HG02623 (cell line): ENCODE measurements at regions not wholly inside any gene's neighbourhood (a gene's known extent, or its start where the extent isn't known, plus 50 kb on each side); places are given as distances from the start of the nearest gene placed in this dataset.
"Not testable (repeated sequence)": the region's sequence is repeated elsewhere in the genome, so short reads cannot be mapped to it uniquely, and the experiment has no call there.

ENCODE experiments used
- ATAC-seq: cut with Tn5 transposase; IDR thresholded peaks from one replicate; pipeline ENCODE4 v1.9.1; 2021; ENCODE audit warnings: moderate library complexity; ENCODE audit not compliant: unreplicated experiment

DNA sequence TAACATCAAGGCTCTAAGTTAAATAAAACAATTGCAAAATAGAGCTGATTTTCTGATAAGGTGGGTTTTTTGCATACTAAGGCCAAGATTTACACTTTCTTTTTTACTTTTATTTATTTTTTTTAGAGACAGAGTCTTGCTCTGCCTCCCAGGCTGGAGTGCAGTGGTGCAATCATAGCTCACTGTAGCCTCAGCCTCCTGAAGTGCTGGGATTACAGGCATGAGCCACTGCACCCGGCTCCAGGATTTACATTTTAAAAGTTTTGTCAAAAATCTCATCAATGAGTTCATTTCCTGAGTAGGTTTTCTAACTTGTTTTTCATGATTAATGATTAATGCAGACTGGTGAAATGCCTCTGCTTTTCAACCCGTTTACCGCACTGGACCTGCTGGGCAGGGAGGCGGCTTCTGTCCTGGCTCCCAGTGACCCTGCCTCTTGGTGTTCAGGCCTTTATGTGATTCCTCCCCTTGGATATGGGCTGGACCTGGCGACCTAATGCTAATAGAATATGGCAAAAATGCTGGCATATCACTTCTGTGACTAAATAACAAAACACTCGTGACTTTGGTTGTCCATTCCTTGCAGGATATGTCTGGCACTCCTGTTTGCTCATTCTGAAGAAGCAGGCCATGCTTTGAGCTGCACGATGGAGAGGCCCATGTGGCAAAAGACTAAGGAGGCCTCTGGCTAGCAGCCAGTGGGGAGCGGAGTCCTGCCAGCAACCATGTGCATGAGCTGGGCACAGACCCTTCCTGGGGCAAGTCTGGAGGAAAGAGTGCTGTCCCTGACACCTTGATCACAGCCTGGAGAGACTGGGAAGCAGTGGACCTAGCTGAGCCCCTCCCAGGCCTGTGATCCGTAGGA is 72.2 kb upstream of the PTCH1 start:
- ATAC-seq = no peak

DNA sequence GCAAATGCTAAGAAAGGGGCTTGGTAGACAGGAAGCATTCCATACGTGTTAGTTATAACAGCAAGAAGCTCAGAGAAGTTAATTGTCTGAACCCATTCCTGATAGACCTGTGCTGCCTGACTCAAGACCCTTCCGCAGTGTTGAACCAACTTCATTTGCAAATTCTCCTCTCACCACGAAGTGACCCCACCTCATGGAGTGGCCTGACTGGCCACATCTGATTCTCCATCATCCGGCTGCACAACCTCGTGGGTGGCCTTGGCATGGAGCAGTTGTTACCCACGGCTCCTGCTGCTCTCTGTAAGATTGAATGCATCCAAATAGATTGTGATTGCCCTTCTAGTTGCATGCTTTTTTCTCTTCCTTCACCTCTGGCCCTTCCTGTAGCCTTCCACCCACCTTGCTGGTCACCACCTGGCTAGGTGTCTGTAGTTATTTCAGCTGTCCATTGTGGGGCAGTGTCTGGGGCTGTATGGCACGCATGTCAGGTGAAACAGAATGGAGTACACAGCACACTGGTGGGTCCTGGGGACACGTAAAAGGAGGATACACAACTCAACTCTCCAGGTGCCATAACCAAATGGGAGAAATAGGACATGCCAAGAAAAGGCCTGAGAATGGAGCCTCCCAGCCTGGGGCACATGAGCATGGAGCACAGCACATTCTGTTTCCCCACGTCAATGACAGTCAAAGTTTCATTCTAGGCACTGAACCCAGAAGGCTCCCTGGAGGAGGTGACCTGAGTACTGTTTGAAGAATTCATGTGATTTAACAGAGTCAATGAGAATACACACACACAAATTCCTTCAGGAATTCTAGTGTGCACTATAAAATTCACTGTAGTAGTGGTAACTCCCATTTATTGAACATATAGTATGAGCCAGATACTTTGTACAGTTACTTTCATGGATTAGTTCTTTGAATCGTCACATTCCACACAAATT is 70.5 kb upstream of the PTCH1 start:
- ATAC-seq = no peak

DNA sequence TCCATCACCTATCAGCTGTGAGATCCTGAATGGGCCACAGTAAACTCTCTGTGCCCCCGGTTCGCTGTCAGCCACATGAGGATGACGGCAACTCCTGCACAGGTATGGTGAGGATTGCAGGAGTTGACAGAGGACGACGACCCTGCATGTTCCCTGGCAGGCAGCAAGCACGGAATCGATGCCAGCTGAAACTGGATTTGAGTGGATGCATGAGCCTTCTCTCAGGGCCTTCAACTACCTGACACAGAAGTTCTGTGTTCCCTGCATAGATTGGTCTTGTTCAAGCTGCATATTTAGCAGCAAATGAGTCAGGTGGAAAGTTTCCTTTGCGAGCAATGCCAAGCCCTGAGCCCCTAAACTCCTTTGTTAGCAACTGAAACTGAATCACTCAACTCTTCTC is 69.6 kb upstream of the PTCH1 start:
- ATAC-seq = no peak

DNA sequence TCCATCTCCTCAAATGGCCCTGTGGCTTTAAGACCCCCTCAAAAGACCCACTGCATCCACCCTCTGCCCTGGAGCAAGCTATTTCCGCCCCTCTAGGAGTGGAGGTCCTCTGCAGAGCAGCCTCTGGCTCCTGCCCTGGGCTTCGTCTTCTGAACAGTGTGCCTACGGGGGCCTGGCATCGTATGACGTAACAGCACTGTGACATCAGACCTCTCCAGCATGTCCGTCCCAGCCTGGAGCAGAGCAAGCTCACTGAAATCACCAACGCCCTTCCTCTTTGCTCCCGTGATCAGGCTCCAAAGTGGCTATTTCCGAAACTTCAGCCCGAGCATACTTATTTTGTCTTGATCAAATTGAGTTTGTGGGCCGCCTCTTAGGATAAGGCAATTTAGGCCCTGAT is 69.1 kb upstream of the PTCH1 start:
- no peak for ATAC-seq

DNA sequence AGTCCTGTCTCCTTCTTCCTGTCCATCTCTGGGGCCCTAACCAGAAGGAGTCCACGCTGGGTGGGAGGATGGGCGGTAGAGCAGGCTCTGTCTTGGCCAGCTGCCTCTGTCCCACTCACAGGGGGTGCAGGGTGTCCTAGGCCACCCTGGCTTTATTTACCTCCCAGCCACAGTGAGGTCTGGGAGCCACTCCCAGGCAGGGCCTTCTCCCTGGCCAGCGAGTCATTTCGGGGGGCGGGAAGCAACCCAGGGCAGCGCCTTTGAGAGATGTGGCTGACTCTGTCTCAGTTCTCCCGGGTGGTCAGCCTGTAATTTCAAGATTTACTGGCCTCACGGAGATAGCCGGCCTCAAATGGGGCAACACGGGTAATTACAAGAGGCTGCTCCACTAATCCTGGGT is 67.4 kb upstream of the PTCH1 start:
- ATAC-seq = no peak

DNA sequence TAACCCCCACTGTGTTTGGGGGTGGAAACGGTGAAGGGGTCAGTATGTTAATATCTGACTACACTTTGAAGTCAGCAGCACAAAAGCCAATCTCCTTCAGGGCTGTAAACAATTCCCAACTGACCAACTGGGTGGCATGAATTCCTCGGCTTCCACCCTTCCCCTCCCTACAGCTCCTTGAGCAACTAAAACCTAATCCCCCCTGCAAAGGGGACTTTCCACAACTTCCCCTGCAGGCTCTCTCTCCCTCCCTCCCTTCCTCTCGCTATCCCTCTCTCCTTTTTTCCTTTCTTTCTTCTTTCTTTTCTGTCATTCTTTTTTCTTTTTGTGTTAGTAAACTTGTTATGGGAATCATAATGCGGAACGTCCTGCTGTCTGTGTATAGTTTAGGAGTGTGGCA is 65.1 kb upstream of the PTCH1 start:
- no peak for ATAC-seq

DNA sequence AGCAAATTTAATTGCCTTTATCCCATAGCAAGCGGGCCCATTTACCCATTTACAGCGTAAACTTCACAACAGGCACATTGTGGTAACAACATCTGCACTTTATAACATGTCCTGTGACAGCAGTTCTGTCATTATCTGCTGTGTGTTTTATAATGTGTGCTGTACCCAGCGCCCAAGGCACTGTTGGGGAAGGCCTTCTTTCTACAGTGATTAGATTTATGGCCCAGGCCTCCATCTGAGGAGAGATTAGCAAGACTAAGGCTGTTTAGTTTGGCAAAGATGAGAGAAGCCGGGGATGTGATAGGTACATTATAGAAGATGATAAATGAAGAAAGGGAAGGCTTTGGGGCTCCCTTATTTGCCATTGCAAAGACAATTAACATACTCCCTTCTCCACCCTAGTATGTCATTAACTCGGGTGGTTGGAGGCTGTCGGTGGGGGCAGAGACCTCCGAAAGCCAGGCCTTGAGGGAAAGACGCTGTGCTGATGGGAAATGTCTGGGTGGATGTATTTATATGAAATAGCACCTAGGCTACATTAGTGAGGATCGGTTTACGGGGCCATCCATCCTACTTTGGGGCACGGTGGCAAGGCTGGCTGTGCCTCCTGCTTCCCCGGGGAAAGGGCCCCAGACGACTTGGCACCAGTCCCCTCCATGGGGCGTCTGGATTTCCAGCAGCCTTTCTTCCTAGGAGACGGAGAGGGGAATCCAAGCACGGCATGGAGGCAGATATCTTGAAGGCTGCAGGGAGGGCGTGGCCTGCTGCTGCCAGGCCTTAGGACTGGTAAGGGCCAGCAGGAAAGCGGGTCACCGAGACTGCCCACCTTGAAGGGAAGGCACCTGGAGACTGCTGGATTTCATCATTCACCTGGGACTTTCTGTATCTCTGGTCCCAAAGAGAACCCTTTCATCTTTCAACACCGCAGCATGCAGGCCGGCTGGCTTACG is 64.3 kb upstream of the PTCH1 start:
- ATAC-seq = no peak

DNA sequence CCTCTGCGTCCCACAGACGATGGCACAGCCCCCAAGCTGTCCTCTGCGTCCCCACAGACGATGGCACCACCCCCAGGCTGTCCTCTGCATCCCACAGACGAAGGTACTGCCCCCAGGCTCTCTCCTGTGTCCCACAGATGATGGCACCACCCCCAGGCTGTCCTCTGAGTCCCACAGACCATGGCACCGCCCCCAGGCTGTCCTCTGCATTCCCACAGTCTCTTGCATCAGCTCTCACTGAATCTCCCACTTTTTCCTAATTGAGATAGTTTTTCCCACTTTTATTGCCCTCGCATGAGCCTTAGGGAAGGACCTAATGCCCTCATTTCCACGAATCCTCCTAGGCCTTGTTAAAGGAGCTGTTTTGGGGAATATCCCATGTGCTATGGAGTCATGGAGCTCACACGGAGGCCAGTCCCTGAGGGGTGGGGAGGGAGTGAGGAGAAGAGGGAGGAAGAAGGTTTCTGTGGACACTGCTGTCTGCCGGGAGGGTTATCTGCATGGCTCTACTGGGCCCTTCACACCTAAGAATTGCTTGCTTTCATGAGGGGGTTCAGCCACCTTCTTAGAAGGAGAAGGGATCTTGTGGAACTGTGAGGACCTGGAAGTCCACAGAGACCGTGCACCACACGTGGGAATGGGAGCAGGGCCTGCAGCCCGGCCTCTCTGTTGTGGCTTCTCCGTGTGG is 58.2 kb upstream of the PTCH1 start:
- ATAC-seq = no peak

DNA sequence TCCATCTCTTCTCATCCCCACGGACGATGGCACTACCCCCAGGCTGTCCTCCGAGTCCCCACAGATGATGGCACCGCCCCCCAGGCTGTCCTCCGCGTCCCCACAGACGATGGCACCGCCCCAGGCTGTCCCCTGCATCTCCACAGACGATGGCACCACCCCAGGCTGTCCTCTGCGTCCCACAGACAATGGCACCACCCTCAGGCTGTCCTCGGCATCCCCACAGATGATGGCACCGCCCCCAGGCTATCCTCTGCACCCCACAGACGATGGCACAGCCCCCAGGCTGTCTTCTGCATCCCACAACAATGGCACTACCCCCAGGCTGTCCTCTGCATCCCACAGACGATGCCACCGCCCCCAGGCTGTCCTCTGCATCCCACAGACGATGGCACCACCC is 57.4 kb upstream of the PTCH1 start:
- ATAC-seq = no peak

DNA sequence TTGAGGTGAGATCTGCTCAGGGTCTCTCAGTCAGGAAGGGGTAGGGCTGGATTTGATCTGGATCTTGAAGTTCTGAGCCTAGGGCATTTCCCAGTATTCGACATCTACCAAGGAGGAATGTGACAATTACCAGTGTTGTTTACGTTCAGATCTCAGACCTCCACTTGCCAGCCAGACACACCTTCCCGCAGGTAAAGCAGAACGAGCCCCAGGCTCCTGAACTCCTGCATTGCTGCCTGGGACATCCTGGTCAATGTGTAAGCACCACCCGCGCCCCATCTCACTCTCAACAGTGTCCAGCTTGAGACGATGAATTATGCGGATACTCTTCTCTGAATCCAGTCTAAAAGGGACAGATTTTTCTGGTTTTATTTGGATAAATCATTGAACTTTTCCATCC is 56.7 kb upstream of the PTCH1 start:
- ATAC-seq = no peak

DNA sequence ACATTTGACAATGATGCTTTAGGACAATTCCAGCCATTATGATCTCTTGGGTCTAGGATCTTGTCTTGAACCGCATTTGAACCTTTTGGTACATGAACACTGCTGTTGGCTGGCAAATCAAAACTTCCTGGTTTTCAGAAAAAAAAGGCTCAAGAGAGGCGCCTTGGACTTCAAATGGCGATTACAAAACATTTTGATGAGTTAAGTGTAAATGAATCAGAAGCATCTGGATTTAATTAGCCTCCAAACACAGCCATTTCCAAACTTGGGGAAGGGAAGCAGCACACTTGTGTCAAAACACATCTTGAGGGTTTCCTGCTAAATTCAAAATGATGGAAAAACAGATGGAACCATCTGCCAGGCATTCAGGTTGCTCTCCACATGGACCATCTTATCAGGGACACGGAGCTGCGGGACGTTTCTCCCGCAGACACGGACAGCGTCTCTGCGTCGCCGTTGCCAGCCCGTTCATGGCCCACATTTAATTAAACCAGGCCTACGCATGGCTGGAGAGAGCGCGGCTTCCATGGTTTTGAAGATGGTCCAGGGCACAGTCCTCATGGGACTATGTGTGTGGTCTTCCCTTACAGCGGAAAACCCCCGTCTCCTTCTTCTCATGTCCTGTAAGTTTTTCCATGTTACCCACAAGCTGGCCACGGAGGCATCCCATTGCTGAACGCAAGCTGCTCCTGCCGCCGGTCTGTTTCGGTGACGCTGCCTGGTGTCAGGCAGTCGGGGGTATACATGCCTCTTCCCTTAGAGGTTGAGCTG is 55.8 kb upstream of the PTCH1 start:
- no peak for ATAC-seq

DNA sequence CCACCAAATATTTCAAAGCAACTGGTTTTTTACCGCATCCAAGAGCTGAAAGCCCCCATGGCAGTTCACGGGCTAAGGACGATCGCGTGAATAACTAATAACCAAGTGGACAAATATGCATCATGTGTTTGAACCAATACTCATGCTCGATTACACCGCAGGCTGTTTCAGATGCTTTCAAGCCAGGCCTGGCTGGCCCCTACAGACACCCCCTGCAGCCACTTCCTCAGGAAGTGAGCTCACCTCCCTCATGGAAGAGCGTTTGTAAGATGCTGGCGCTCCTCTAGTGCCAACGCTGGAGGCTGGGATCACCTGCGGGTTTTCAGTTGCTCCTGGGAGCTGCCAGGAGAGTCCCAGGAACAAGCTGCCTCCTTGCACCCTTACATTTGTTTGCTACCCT is 53.9 kb upstream of the PTCH1 start:
- no peak for ATAC-seq

DNA sequence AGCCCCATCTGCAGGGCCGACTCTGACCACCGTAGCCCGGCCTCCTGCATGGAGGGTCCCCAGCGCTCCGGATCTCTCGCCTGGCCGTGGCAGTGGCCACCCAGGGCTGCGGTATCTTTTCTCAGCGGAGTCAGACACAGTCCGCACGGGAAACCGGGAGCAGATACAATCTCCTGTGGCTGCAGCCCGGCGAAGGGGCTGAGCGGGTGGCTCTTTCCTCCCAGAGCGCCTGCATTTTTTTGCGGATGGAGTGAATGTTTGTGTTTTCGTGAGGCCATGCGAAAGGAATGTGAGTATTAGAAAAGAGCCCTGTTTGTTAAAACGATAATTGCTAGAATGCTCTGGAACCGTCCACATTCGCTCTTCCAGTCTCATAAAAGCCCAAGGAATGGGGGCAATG is 53.4 kb upstream of the PTCH1 start:
- no peak for ATAC-seq

DNA sequence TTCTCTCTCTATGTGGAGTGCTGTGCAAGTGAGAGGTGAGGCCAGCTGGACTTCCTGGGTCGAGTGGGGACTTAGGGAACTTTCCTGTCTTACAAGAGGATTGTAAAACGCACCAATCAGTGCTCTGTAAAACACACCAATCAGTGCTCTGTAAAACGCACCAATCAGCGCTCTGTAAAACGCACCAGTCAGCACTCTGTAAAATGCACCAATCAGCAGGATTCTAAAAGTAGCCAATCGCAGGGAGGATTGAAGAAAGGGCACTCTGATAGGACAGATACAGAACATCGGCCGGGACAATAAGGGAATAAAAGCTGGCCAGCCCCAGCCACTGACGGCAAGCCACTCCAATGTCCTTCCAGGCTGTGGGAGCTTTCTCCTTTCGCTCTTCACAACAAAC is 52.0 kb upstream of the PTCH1 start:
- ATAC-seq = not testable (repeated sequence)
